ENCODE measurements at regions not wholly inside any gene's neighbourhood (a gene's known extent, or its start where the extent isn't known, plus 50 kb on each side); places are given as distances from the start of the nearest gene placed in this dataset.

- TF ChIP-seq CTCF (IDR thresholded peaks at IDR 0.05) = no peak
- TF ChIP-seq POLR2A (IDR thresholded peaks at IDR 0.05) = no peak
Measured at GRCh38 chr4:83664071-83664470, 128.2 kb downstream of the GPAT3 start.
